ENCODE measurements at regions not wholly inside any gene's neighbourhood (a gene's known extent, or its start where the extent isn't known, plus 50 kb on each side); places are given as distances from the start of the nearest gene placed in this dataset.

- H3K36me3 ChIP-seq (replicated peaks in 1 of 2; ENCODE audit: control insufficient read depth in 1 of 2, insufficient read depth in 2 of 2, low read length in 2 of 2) = no peaks in the 10 kb centered on the region
- no peaks in the 10 kb centered on the region for H3K4me1 Mint-ChIP-seq
- peaks cover 0 to 5% (median 0%) of the 10 kb centered on the region in 7 donors for H3K9me3 Mint-ChIP-seq
- H3K9ac ChIP-seq (ENCODE audit: insufficient read depth, low read length, poor library complexity, severe bottlenecking) = no peak overlapping the region
- no peak overlapping the region for H3K4me3 ChIP-seq (replicated peaks in 1 of 3; ENCODE audit: low read depth in 2 of 3, low read length in 3 of 3)
- no peaks in the 10 kb centered on the region for H3K4me1 ChIP-seq (ENCODE audit: control insufficient read depth in 1 of 2, insufficient read depth in 2 of 2, low read length in 2 of 2)
- H2AFZ ChIP-seq (ENCODE audit: insufficient read depth, low read depth, low read length, poor library complexity, severe bottlenecking) = no peak overlapping the region
- H3K79me2 ChIP-seq (ENCODE audit: insufficient read depth, low read length) = no peaks in the 10 kb centered on the region
- intact Hi-C loops (cut with micrococcal nuclease) = no loop called here
- no peaks in the 10 kb centered on the region for H4K20me1 ChIP-seq (ENCODE audit: insufficient read depth, low read length)
- no peak overlapping the region for H3K4me2 ChIP-seq (replicated peaks; ENCODE audit: extremely low read depth, low read length, poor library complexity, severe bottlenecking)
- H3K27me3 ChIP-seq (ENCODE audit: control insufficient read depth in 2 of 2, insufficient read depth in 2 of 2, low read length in 2 of 2) = no peaks in the 10 kb centered on the region
- H3K4me3 Mint-ChIP-seq = no peak overlapping the region
- TF ChIP-seq, protein P1, sequence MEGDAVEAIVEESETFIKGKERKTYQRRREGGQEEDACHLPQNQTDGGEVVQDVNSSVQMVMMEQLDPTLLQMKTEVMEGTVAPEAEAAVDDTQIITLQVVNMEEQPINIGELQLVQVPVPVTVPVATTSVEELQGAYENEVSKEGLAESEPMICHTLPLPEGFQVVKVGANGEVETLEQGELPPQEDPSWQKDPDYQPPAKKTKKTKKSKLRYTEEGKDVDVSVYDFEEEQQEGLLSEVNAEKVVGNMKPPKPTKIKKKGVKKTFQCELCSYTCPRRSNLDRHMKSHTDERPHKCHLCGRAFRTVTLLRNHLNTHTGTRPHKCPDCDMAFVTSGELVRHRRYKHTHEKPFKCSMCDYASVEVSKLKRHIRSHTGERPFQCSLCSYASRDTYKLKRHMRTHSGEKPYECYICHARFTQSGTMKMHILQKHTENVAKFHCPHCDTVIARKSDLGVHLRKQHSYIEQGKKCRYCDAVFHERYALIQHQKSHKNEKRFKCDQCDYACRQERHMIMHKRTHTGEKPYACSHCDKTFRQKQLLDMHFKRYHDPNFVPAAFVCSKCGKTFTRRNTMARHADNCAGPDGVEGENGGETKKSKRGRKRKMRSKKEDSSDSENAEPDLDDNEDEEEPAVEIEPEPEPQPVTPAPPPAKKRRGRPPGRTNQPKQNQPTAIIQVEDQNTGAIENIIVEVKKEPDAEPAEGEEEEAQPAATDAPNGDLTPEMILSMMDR (IDR thresholded peaks at IDR 0.05) = no peak
- DNase-seq = no peak
- no peaks in the 10 kb centered on the region for H3K9me3 ChIP-seq (replicated peaks in 1 of 2; ENCODE audit: control insufficient read depth in 1 of 2, insufficient read depth in 1 of 2, low read length in 2 of 2)
- H3K36me3 Mint-ChIP-seq = no peaks in the 10 kb centered on the region
- peaks cover 0 to 1% (median 0%) of the 10 kb centered on the region in 3 donors for H3K27me3 Mint-ChIP-seq (ENCODE audit: low read depth in 3 of 3)
- no CpG with 5 or more reads among the region's 1 CpG for WGBS (ENCODE audit: insufficient coverage)
- H3K27ac Mint-ChIP-seq = no peak overlapping the region
- no peak overlapping the region for H3K27ac ChIP-seq (ENCODE audit: low read depth in 1 of 2, low read length in 2 of 2)
These were observed 201.8 kb upstream of the NMUR2 start for GRCh38 chr5:152606776-152607364.

GRCh38 chr5:152607401-152608160, 202.5 kb upstream of the NMUR2 start:
- Mint-ChIP-seq H3K9me3 (peaks cover 0 to 5% (median 0%) of the 10 kb centered on the region in 7 donors), H3K36me3 (no peaks in the 10 kb centered on the region), H3K27ac (no peak overlapping the region), H3K4me1 (no peaks in the 10 kb centered on the region), H3K27me3 (ENCODE audit: low read depth in 3 of 3) (peaks cover 0 to 1% (median 0%) of the 10 kb centered on the region in 3 donors), H3K4me3 (no peak overlapping the region)
- Histone ChIP-seq H3K27me3 (ENCODE audit: control insufficient read depth in 2 of 2, insufficient read depth in 2 of 2, low read length in 2 of 2) (no peaks in the 10 kb centered on the region), H2AFZ (ENCODE audit: insufficient read depth, low read depth, low read length, poor library complexity, severe bottlenecking) (no peak overlapping the region), H3K9me3 (replicated peaks in 1 of 2; ENCODE audit: control insufficient read depth in 1 of 2, insufficient read depth in 1 of 2, low read length in 2 of 2) (no peaks in the 10 kb centered on the region), H3K4me2 (replicated peaks; ENCODE audit: extremely low read depth, low read length, poor library complexity, severe bottlenecking) (no peak overlapping the region), H3K4me1 (ENCODE audit: control insufficient read depth in 1 of 2, insufficient read depth in 2 of 2, low read length in 2 of 2) (no peaks in the 10 kb centered on the region), H3K4me3 (replicated peaks in 1 of 3; ENCODE audit: low read depth in 2 of 3, low read length in 3 of 3) (no peak overlapping the region), H3K36me3 (replicated peaks in 1 of 2; ENCODE audit: control insufficient read depth in 1 of 2, insufficient read depth in 2 of 2, low read length in 2 of 2) (no peaks in the 10 kb centered on the region), H4K20me1 (ENCODE audit: insufficient read depth, low read length) (no peaks in the 10 kb centered on the region), H3K9ac (ENCODE audit: insufficient read depth, low read length, poor library complexity, severe bottlenecking) (no peak overlapping the region), H3K79me2 (ENCODE audit: insufficient read depth, low read length) (no peaks in the 10 kb centered on the region), H3K27ac (ENCODE audit: low read depth in 1 of 2, low read length in 2 of 2) (no peak overlapping the region)
- intact Hi-C loops (cut with micrococcal nuclease) = no loop called here
- WGBS (ENCODE audit: insufficient coverage) = 88% methylated on average over 3 of the region's 3 CpGs
- DNase-seq = no peak
- TF ChIP-seq, protein P1 (IDR thresholded peaks at IDR 0.05) = no peak
